PC-3 (cell line): ENCODE measurements at regions not wholly inside any gene's neighbourhood (a gene's known extent, or its start where the extent isn't known, plus 50 kb on each side); places are given as distances from the start of the nearest gene placed in this dataset.

Source experiments
- ATAC-seq: fragments of 200-7000 bp; cut with Tn5 transposase; 2 replicates; pipeline ENCODE4 v1.9.1; 2020; ENCODE audit warnings: mild to moderate bottlenecking, moderate library complexity
- BruUV-seq: library from RNA; stranded (reverse); fragments of 400-500 nt; replicated peaks from 2 replicates; lab custom pipeline; 2021; lab: Mats Ljungman, UMichigan
- CTCF ChIA-PET: fragments of 300-600 bp; sonication (Branson Sonifier 250); formaldehyde crosslinking; loops from one replicate; lab custom pipeline; 2022; ENCODE audit warnings: antibody characterized with exemption; lab: Charles Lee
- POLR2A ChIA-PET: fragments of 300-600 bp; sonication (Branson Sonifier 250); formaldehyde crosslinking; loops from one replicate; lab custom pipeline; 2022; ENCODE audit warnings: antibody characterized with exemption; ENCODE audit not compliant: unreplicated experiment; lab: Charles Lee
- DNase-seq: peaks from one replicate; pipeline ENCODE4 v3.0.0-alpha.2; 2015
- H2AFZ ChIP-seq: fragments of 300-600 bp; sonication (generic); 2 replicates; pipeline ENCODE4 v1.6.0; 2016; ENCODE audit warnings: antibody characterized with exemption, low read length
- H3F3A ChIP-seq: fragments of 300-600 bp; sonication (generic); one replicate; pipeline ENCODE4 v1.6.0; 2017; ENCODE audit warnings: antibody characterized with exemption, low read length, control low read depth, mild to moderate bottlenecking; ENCODE audit not compliant: unreplicated experiment
- H3K27ac ChIP-seq: fragments of 300-600 bp; sonication (generic); 2 replicates; pipeline ENCODE4 v1.5.1; 2016; ENCODE audit warnings: mild to moderate bottlenecking, low read length
- H3K27me3 ChIP-seq: fragments of 300-600 bp; sonication (generic); 2 replicates; pipeline ENCODE4 v1.6.1; 2016; ENCODE audit warnings: low read length, mixed read lengths
- H3K36me3 ChIP-seq: fragments of 300-600 bp; sonication (generic); 2 replicates; pipeline ENCODE4 v1.6.1; 2016; ENCODE audit warnings: low read depth, mixed run types, low read length, mixed read lengths
- H3K4me1 ChIP-seq: fragments of 300-600 bp; sonication (generic); 2 replicates; pipeline ENCODE4 v1.5.1; 2016; ENCODE audit warnings: low read length; ENCODE audit not compliant: insufficient read depth
- H3K4me2 ChIP-seq: fragments of 300-600 bp; sonication (generic); 2 replicates; pipeline ENCODE4 v1.6.0; 2016; ENCODE audit warnings: low read length
- H3K4me3 ChIP-seq: fragments of 300-600 bp; sonication (generic); 2 replicates; pipeline ENCODE4 v1.5.1; 2016; ENCODE audit warnings: mild to moderate bottlenecking, low read length, mixed read lengths
- H3K79me2 ChIP-seq: fragments of 300-600 bp; sonication (generic); 2 replicates; pipeline ENCODE4 v1.6.1; 2017; ENCODE audit warnings: low read length, mixed read lengths
- H3K9ac ChIP-seq: fragments of 300-600 bp; sonication (generic); 2 replicates; pipeline ENCODE4 v1.6.0; 2016; ENCODE audit warnings: mild to moderate bottlenecking, low read length
- H3K9me2 ChIP-seq: fragments of 300-600 bp; sonication (generic); replicated peaks from 2 replicates; pipeline ENCODE4 v1.6.1; 2016; ENCODE audit warnings: mixed run types, low read length, mixed read lengths
- H3K9me3 ChIP-seq: fragments of 300-600 bp; sonication (generic); 2 replicates; pipeline ENCODE4 v1.6.1; 2016; ENCODE audit warnings: low read length, mixed read lengths
- H4K20me1 ChIP-seq: fragments of 300-600 bp; sonication (generic); 2 replicates; pipeline ENCODE4 v1.6.1; 2016; ENCODE audit warnings: low read length, mixed read lengths
- EZH2 ChIP-seq: fragments of 300-600 bp; sonication (generic); IDR thresholded peaks from one replicate; pipeline ENCODE4 v1.6.1; 2017; ENCODE audit warnings: antibody characterized with exemption, mild to moderate bottlenecking, low read length; ENCODE audit not compliant: unreplicated experiment
- EZH2phosphoT487 ChIP-seq: fragments of 300-600 bp; sonication (generic); IDR thresholded peaks from 2 replicates; pipeline ENCODE4 v1.6.1; 2018; ENCODE audit warnings: mild to moderate bottlenecking, antibody characterized with exemption, low read length, borderline replicate concordance
- intact Hi-C: fragments of 100-400 bp; cut with micrococcal nuclease; formaldehyde crosslinking; loops from 2 replicates; pipeline ENCODE4 v1.9.0; 2023
- TF ChIP-seq, protein P1 (sequence below): fragments of 300-600 bp; sonication (generic); conservative IDR thresholded peaks from 2 replicates; pipeline ENCODE4 v1.5.1; 2017; ENCODE audit warnings: antibody characterized with exemption, low read depth, mild to moderate bottlenecking, low read length

DNA sequence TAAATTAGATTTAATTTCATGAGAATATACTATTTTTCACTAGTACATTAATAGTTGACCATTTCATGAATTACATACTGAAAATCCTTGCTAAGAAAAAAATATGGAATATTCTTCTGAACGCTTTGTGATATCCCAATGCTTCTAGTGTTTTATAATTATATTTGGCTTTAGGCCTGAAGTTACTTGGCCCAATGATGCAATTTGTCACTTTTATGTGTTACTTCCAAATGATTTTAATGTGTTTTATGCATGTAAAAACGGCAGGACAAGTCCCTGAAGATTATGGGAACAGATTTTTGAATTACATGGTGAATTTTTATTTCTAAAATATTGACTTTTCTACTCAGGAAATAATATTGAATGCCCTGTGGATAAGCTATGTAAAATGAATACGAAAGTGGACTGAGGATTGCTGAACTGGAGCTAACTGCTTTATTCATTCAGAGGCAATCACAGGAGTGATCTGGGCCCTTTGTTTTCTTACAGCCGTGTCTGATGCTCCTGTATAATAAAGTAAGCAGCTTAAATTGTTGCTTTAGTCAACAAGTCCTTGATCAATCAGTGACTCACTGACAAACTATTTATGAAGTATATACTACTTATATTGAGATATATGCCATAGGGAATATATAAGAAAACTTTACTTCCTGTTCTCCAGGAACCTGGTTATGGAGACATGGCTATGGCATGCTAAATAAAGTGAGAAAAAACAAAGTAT, 543.0 kb upstream of the RGS18 start:
- Histone ChIP-seq H3F3A (no peaks in the 10 kb centered on the region), H4K20me1 (no peaks in the 10 kb centered on the region), H3K4me2 (no peak overlapping the region), H3K27ac (no peak overlapping the region), H3K4me1 (no peaks in the 10 kb centered on the region), H3K79me2 (no peaks in the 10 kb centered on the region), H3K27me3 (no peaks in the 10 kb centered on the region), H3K36me3 (no peaks in the 10 kb centered on the region), H3K4me3 (no peak overlapping the region), H3K9me3 (no peaks in the 10 kb centered on the region), H3K9ac (no peak overlapping the region), H2AFZ (no peak overlapping the region), H3K9me2 (no peaks in the 10 kb centered on the region)
- DNase-seq (peak; percentile 23), ATAC-seq (no peak)
- BruUV-seq: no TSS peak
- intact Hi-C loops: no loop called here
- TF ChIP-seq EZH2 (no peak), EZH2phosphoT487 (no peak)
- TF ChIP-seq, protein P1, sequence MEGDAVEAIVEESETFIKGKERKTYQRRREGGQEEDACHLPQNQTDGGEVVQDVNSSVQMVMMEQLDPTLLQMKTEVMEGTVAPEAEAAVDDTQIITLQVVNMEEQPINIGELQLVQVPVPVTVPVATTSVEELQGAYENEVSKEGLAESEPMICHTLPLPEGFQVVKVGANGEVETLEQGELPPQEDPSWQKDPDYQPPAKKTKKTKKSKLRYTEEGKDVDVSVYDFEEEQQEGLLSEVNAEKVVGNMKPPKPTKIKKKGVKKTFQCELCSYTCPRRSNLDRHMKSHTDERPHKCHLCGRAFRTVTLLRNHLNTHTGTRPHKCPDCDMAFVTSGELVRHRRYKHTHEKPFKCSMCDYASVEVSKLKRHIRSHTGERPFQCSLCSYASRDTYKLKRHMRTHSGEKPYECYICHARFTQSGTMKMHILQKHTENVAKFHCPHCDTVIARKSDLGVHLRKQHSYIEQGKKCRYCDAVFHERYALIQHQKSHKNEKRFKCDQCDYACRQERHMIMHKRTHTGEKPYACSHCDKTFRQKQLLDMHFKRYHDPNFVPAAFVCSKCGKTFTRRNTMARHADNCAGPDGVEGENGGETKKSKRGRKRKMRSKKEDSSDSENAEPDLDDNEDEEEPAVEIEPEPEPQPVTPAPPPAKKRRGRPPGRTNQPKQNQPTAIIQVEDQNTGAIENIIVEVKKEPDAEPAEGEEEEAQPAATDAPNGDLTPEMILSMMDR: no peak
- CTCF ChIA-PET: no interaction called here
- POLR2A ChIA-PET: no interaction called here

DNA sequence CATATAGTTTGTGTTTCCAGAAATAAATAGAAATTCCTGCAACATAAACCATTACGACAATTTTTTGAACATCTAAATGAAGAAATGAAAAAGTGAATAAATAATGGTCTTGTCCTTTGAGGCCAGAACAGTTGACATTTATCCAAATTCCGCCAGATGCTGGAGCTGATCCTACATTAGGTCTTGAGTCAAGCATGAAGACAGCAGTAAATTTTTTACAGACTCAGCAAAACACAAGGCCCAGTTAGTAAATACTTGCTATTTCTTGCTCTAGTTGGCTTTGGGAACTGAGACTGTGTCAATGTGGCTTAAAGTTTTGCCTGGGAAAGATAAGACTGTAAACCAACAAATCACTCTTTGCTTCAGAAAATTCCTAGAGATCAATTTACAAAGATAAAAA, 540.1 kb upstream of the RGS18 start:
- H2AFZ ChIP-seq: no peak overlapping the region
- no peaks in the 10 kb centered on the region for H3K27me3 ChIP-seq
- DNase-seq: no peak
- ChIA-PET POLR2A (no interaction called here), CTCF (no interaction called here)
- BruUV-seq: no TSS peak
- no peak overlapping the region for H3K27ac ChIP-seq
- no peaks in the 10 kb centered on the region for H3K9me3 ChIP-seq
- ATAC-seq: no peak
- no peaks in the 10 kb centered on the region for H3F3A ChIP-seq
- TF ChIP-seq, protein P1: no peak
- no peak for TF ChIP-seq EZH2
- no peak for TF ChIP-seq EZH2phosphoT487
- no peaks in the 10 kb centered on the region for H3K79me2 ChIP-seq
- no peaks in the 10 kb centered on the region for H3K9me2 ChIP-seq
- no peaks in the 10 kb centered on the region for H3K4me1 ChIP-seq
- H3K4me2 ChIP-seq: no peak overlapping the region
- intact Hi-C loops: no loop called here
- H3K36me3 ChIP-seq: no peaks in the 10 kb centered on the region
- no peaks in the 10 kb centered on the region for H4K20me1 ChIP-seq
- H3K4me3 ChIP-seq: no peak overlapping the region
- no peak overlapping the region for H3K9ac ChIP-seq

DNA sequence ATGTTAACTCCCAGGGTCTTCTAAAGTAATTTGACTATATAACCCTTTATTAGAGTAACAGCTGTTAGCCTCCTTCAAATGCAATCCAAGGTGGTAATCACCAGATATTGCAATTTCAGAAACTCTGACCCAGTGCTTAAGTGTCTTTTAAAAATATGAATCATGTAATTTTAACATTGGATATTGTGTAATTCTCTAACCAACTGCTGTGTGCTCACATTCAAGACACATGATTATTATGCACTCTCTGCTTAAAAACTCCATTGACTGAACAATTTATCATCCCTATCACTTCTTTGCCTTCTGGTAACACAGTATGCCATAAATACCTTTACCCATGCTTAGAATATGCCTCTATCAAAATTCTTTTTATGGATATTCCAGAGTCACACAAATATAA, 537.4 kb upstream of the RGS18 start:
- intact Hi-C loops: no loop called here
- CTCF ChIA-PET: no interaction called here
- no peaks in the 10 kb centered on the region for H3K9me3 ChIP-seq

More for the DNA sequence above, 537.4 kb upstream of the RGS18 start:
- no peak for DNase-seq
- H3K36me3 ChIP-seq: no peaks in the 10 kb centered on the region
- ATAC-seq: no peak
- H3K4me2 ChIP-seq: no peak overlapping the region
- H3K79me2 ChIP-seq: no peaks in the 10 kb centered on the region
- no peak overlapping the region for H3K4me3 ChIP-seq
- H3K9me2 ChIP-seq: no peaks in the 10 kb centered on the region
- H3K27me3 ChIP-seq: no peaks in the 10 kb centered on the region
- H3K9ac ChIP-seq: no peak overlapping the region
- TF ChIP-seq, protein P1: no peak
- TF ChIP-seq EZH2phosphoT487 (no peak), EZH2 (no peak)
- H3F3A ChIP-seq: no peaks in the 10 kb centered on the region
- no peak overlapping the region for H2AFZ ChIP-seq
- POLR2A ChIA-PET: no interaction called here
- H3K27ac ChIP-seq: no peak overlapping the region
- no peaks in the 10 kb centered on the region for H3K4me1 ChIP-seq
- no TSS peak for BruUV-seq
- no peaks in the 10 kb centered on the region for H4K20me1 ChIP-seq
